ENCODE measurements at regions not wholly inside any gene's neighbourhood (a gene's known extent, or its start where the extent isn't known, plus 50 kb on each side); places are given as distances from the start of the nearest gene placed in this dataset.
"Not testable (repeated sequence)": the region's sequence is repeated elsewhere in the genome, so short reads cannot be mapped to it uniquely, and the experiment has no call there.

- TF ChIP-seq CTCF (conservative IDR thresholded peaks at IDR 0.05; ENCODE audit: low read length); EZH2phosphoT487 (IDR thresholded peaks at IDR 0.05; ENCODE audit: borderline replicate concordance): not testable (repeated sequence)
Observed at GRCh38 chr1:238902752-238903151, 483.6 kb upstream of the CHRM3 start.
